Stimulated activated CD8-positive, alpha-beta memory T cell treated with anti-CD3 and anti-CD28 coated beads, Interleukin-15, amount 100 ng/mL, for 1 hour (primary cell): ENCODE measurements at regions not wholly inside any gene's neighbourhood (a gene's known extent, or its start where the extent isn't known, plus 50 kb on each side); places are given as distances from the start of the nearest gene placed in this dataset.

Source experiments
- DNase-seq: peaks from one replicate; pipeline ENCODE4 v3.0.0-alpha.2; 2020; ENCODE audit warnings: low read depth

- no peak for DNase-seq
These were observed 748.5 kb upstream of the CBLB start for GRCh38 chr3:106617276-106617675.

- no peak for DNase-seq
These were observed 751.8 kb upstream of the CBLB start for GRCh38 chr3:106620646-106621045.

GRCh38 chr3:106624154-106624553 lies 753.1 kb upstream of the CCDC54 start:
- no peak for DNase-seq

GRCh38 chr3:106628407-106628806 lies 748.8 kb upstream of the CCDC54 start:
- no peak for DNase-seq

DNA sequence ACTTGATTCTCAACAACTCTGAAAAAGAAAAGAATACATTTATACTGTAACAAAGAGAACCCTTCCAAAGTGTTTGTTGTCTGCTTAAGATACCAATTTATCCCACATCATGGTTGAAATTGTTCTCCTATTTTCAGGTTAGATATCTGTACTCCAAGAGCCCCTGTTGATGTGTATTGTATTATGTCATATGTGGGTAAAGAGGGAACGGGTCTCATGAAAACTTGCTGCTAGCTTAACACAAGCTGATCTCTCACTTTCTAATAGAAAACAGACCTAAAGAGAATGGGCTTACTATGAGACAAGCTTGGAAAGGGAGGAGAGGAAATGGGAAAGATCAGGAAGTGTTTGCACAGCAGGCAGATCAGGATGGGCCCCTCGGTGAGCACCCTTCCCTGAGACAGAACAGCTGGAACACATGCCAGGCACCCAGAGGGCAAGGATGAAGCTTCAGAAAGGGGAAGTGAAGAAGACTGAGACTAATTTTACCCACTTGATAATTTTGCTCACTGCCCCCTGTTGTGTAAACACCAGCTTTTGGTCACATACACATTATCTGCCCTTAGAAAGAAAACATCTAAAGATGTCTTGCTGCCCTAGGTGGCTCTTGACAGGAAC lies 747.9 kb upstream of the CCDC54 start:
- DNase-seq, result no peak

- DNase-seq, result no peak
These were observed 745.7 kb upstream of the CCDC54 start for GRCh38 chr3:106631373-106632108.

- no peak for DNase-seq
These were observed 742.0 kb upstream of the CCDC54 start for GRCh38 chr3:106635271-106635670.

DNA sequence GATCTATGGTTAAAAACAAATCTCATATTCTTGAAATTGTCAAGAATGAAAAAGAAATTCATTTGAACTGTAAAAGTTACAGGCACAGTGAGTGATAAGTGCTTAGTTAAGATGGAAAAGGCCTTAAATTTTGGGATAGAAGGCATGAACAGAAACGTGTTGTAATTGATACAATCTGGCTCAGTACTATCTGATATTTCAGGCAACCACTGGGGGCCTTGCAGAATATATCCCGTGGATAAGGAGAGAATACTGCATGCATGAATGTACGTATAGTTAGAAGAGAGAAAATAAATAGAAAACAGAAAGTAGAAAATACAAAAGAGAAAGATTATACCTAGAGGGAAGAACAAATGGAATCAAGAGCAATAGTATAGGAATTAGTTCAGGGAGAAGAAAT lies 741.4 kb upstream of the CCDC54 start:
- no peak for DNase-seq

DNA sequence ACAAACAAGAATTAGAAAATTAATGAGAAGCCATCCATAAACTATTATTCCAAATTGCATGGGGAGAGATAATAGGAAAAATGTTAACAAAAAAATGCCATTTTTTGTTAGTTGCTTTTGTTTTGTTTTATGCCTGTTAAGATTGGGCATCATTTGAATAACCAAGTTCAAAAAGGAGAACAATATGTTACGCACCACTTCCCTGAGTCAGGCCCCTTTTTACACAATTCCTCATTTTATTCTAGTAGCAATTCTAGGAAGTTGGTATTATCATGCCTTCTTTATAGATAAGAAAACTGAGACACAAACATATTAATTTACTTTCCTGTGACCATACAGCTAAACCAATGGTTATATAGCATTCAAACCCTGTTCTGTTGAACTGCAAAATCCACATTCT lies 736.9 kb upstream of the CCDC54 start:
- no peak for DNase-seq

GRCh38 chr3:106642161-106642560 lies 735.1 kb upstream of the CCDC54 start:
- no peak for DNase-seq

GRCh38 chr3:106643684-106644161 lies 733.5 kb upstream of the CCDC54 start:
- DNase-seq, result no peak

DNA sequence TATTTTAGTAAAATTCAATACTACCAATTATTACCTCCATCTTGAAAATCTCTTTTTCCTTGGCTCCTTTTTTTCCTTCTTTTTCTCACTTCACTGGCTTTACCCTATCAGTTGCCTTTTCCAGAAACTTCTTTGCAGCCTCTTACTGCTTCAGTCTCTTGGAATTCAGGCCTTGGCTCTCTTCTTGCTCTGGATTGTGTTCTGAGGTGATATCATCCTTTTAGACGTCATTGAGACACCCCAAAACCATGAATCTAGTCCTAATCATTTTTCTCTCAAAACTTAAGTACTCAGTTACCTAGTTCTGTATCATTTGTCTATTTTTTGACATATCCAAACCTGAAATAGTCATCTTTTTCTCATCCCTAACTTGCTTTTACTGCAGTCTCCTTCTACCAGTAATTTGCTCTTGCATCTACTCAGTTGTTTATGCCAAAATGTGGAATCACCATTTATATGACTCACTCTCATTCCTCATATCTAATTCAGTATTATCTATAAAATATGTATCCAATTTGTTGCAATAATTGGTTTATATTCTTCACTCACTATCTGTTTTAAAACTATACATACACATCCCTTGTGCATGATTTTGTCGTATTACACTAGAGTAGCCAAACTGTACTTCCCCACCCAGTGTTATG lies 703.2 kb upstream of the CCDC54 start:
- DNase-seq, result no peak

GRCh38 chr3:106675451-106675850 lies 701.8 kb upstream of the CCDC54 start:
- no peak for DNase-seq

- DNase-seq, result no peak
These were observed 698.4 kb upstream of the CCDC54 start for GRCh38 chr3:106678657-106679390.

- DNase-seq, result no peak
These were observed 693.2 kb upstream of the CCDC54 start for GRCh38 chr3:106683953-106684620.

- DNase-seq, result no peak
These were observed 691.5 kb upstream of the CCDC54 start for GRCh38 chr3:106685745-106686144.

DNA sequence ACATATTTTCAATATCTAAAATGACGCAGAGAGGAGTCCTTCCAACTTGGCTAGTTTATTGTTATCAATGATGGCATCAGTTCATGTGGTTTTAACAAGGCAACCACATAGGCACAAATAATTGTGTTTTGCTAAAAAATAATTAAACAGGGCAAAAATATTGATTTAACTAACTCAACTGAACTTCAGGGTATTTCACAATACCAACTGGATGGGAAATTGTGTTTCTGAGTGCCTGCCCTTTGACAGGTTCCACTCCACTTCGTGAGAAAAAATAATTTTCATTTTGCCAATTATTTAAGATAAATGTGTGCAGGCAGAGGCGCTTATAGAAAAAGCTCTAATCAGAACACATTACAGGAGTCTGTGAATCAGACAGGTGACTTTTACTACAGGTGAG lies 689.3 kb upstream of the CCDC54 start:
- DNase-seq, result no peak

GRCh38 chr3:106688464-106688863 lies 688.8 kb upstream of the CCDC54 start:
- no peak for DNase-seq

DNA sequence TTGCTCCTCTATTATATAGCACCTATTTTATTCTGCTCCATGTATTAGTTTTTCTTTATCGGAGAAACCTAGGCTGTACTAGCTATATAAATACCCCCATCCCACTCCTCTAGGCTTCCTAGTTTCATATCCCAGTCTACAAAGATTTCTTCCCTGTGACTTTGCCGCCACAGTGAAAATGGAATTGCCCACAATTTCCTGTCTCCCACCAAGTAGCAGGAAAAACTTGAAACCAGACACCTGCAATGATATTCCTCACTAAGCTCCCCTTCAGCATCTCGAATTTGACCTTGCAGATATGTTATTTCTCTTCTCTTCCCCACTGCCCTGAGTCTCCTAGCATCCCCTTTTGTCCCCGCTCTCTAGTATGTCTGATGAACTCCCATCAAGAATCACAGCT lies 685.8 kb upstream of the CCDC54 start:
- no peak for DNase-seq

DNA sequence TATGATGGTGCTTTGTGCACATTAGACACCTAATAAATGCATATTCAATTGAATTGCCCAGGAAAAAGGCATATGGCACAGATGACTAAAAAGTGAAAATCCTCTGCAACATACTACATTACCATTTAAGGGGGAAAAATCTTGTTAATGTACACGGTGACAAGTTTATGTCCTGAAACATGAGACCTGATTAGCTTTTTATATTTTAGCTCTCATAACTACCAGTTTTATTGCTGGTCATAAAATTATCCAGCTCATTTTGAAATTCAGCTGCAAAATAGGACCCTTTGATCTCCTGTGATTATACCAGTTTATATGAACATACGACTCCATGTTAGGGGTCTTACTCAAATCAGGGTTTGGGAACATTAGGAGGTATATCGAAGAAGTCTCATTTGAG lies 684.6 kb upstream of the CCDC54 start:
- DNase-seq, result no peak

GRCh38 chr3:106699122-106699521 lies 678.1 kb upstream of the CCDC54 start:
- DNase-seq, result no peak

- DNase-seq, result no peak
These were observed 676.3 kb upstream of the CCDC54 start for GRCh38 chr3:106700981-106701380.
